NCI-H774 (cell line): ENCODE measurements at regions not wholly inside any gene's neighbourhood (a gene's known extent, or its start where the extent isn't known, plus 50 kb on each side); places are given as distances from the start of the nearest gene placed in this dataset.
"Not testable (repeated sequence)": the region's sequence is repeated elsewhere in the genome, so short reads cannot be mapped to it uniquely, and the experiment has no call there.

Source experiments
- DNase-seq: peaks from one replicate; lab custom pipeline; 2025; lab: John Stamatoyannopoulos, UW

GRCh38 chr21:15311510-15311909 is 246.7 kb upstream of the NRIP1 start:
- no peak for DNase-seq

GRCh38 chr21:15317034-15317433 is 252.2 kb upstream of the NRIP1 start:
- DNase-seq = not testable (repeated sequence)

GRCh38 chr21:15319727-15320126 is 254.9 kb upstream of the NRIP1 start:
- no peak for DNase-seq

GRCh38 chr21:15324542-15324941 is 259.7 kb upstream of the NRIP1 start:
- no peak for DNase-seq

- DNase-seq = no peak
These were observed 261.4 kb upstream of the NRIP1 start for GRCh38 chr21:15326032-15326867.

GRCh38 chr21:15327637-15328265 is 263.0 kb upstream of the NRIP1 start:
- no peak for DNase-seq

GRCh38 chr21:15329191-15329590 is 264.4 kb upstream of the NRIP1 start:
- DNase-seq = no peak

- DNase-seq = no peak
These were observed 266.1 kb upstream of the NRIP1 start for GRCh38 chr21:15330872-15331271.

GRCh38 chr21:15332572-15332971 is 267.8 kb upstream of the NRIP1 start:
- DNase-seq = no peak

- no peak for DNase-seq
These were observed 268.4 kb upstream of the NRIP1 start for GRCh38 chr21:15333136-15333710.

GRCh38 chr21:15333951-15334350 is 269.2 kb upstream of the NRIP1 start:
- no peak for DNase-seq

GRCh38 chr21:15343066-15343465 is 278.3 kb upstream of the NRIP1 start:
- DNase-seq = no peak

GRCh38 chr21:15352009-15352408 is 287.2 kb upstream of the NRIP1 start:
- DNase-seq = no peak

GRCh38 chr21:15353546-15353945 is 288.7 kb upstream of the NRIP1 start:
- no peak for DNase-seq

GRCh38 chr21:15354516-15354915 is 289.7 kb upstream of the NRIP1 start:
- DNase-seq = no peak

GRCh38 chr21:15355066-15355465 is 290.3 kb upstream of the NRIP1 start:
- DNase-seq = no peak

GRCh38 chr21:15359251-15359650 is 294.5 kb upstream of the NRIP1 start:
- no peak for DNase-seq

- no peak for DNase-seq
These were observed 297.7 kb upstream of the NRIP1 start for GRCh38 chr21:15362458-15362857.

GRCh38 chr21:15363921-15364320 is 299.1 kb upstream of the NRIP1 start:
- no peak for DNase-seq

- DNase-seq = no peak
These were observed 301.1 kb upstream of the NRIP1 start for GRCh38 chr21:15365751-15366392.

- DNase-seq = no peak
These were observed 301.8 kb upstream of the NRIP1 start for GRCh38 chr21:15366555-15366954.

GRCh38 chr21:15367061-15367626 is 302.3 kb upstream of the NRIP1 start:
- no peak for DNase-seq
